HG02938 (cell line): ENCODE measurements at regions not wholly inside any gene's neighbourhood (a gene's known extent, or its start where the extent isn't known, plus 50 kb on each side); places are given as distances from the start of the nearest gene placed in this dataset.
"Not testable (repeated sequence)": the region's sequence is repeated elsewhere in the genome, so short reads cannot be mapped to it uniquely, and the experiment has no call there.

Source experiments
- ATAC-seq: cut with Tn5 transposase; IDR thresholded peaks from one replicate; pipeline ENCODE4 v1.9.1; 2021; ENCODE audit warnings: mild to moderate bottlenecking, moderate library complexity; ENCODE audit not compliant: unreplicated experiment

- not testable (repeated sequence) for ATAC-seq
Measured at GRCh38 chr1:146521804-146522203, 293.0 kb upstream of the NOTCH2NLA start.

DNA sequence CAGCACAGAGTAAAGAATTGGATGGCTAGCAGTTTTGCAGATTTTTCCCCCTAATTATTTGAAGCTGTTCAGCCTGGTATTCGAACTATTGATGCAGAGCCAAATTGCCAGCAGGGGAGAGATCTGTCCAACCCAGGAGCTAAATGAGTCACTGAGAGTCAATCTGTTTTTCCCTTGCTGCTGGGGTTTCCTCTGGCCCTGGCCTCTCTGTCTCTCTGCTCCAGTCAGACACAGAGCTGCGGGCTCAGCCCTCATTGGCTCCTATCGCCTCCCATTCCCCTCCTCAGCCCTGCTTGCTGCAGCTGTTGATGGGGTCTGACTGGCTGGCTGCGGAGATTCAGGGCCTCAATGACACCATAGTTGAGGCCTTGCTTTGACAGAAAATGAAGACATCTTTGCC lies 284.9 kb upstream of the NOTCH2NLA start:
- ATAC-seq, result not testable (repeated sequence)

- ATAC-seq, result not testable (repeated sequence)
Measured at GRCh38 chr1:146511047-146511777, 282.4 kb upstream of the NOTCH2NLA start.

DNA sequence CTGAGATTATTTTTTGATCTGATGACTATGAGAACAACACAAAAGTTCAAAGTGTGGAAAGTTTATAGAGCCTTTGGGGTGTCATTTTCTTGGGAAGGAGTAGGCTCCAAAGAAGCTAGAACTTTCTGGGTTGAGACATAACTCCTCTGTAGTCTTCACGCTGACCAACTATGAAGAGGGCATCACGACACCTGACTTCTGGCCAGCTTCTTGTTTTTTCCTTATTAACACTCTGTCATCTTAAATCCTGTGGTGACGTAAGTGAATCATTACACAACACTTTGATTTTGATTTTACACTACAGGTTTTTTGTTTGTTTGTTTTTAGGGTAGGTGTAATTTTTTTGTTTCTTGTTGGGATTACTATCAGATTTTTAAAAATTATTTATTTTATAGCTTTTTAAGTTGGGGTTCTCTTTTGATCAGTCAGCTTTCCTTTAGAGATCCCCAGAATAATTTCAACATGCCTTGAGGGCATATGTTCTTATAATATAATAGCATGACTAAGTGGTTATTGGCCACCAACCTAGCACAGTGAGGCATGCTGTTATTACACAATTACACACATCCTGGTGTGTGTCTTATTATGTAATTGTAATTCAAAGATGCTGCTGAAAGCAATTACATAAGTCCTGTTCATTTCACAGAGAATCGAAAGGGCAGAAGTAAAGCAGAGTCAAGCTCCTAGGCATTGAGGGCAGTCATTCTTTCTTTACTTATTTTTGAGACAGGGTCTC lies 281.6 kb upstream of the NOTCH2NLA start:
- not testable (repeated sequence) for ATAC-seq

DNA sequence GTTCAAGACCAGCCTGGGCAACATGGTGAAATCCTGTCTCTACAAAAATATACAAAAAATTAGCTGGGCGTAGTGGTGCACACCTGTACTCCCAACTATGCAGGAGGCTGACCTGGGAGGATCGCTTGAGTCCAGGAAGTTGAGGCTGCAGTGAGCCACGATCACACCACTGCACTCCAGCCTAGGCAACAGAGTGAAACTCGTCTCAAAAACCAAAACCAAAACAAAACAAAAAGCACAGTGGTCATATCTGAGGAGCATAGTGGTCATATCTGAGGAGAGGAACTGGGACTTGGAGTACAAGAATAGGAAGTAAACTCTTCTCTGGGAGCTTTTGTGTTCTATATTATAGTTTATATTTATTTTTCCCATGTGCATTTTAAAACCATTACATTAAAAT lies 275.3 kb upstream of the NOTCH2NLA start:
- not testable (repeated sequence) for ATAC-seq

DNA sequence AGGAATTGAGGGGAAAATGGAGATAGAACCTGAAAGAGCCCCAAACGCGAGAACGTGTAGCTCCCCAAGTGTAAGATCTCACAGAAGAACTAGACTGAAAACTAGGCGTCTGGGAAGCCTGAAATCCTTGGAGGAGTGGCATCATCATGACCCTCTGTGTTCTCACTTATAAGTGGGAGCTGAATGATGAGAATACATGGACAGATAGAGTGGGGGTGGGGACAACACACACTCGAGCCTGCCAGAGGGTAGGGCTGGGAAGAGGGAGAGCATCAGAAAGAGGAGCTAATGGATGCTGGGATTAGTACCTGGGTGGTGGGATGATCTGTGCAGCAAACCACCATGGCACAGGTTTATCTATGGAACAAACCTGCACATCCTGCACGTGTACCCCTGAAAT lies 258.7 kb upstream of the NOTCH2NLA start:
- not testable (repeated sequence) for ATAC-seq

GRCh38 chr1:146487155-146487554 lies 258.3 kb upstream of the NOTCH2NLA start:
- ATAC-seq, result not testable (repeated sequence)

GRCh38 chr1:146486300-146487014 lies 257.6 kb upstream of the NOTCH2NLA start:
- ATAC-seq, result not testable (repeated sequence)

DNA sequence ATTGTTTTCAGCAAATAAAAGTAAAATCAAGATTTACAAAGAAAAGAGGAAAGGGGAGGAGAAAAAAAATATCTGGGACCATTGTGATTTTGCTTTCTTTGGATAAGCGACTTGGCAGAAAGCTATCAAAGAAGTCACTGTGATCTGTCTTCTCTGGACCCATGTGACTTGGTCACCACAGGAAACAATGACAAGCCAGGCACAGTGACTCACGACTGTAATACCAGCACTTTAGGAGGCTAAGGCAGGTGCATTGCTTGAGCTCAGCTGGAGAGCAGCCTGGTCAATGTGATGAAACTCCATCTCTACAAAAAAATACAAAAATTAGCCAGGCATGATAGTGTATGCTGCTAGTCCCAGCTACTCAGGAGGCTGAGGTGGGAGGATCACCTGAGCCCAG lies 255.4 kb upstream of the NOTCH2NLA start:
- not testable (repeated sequence) for ATAC-seq

- ATAC-seq, result not testable (repeated sequence)
Measured at GRCh38 chr1:146479188-146479587, 250.4 kb upstream of the NOTCH2NLA start.

- ATAC-seq, result not testable (repeated sequence)
Measured at GRCh38 chr1:146478125-146478720, 249.4 kb upstream of the NOTCH2NLA start.

DNA sequence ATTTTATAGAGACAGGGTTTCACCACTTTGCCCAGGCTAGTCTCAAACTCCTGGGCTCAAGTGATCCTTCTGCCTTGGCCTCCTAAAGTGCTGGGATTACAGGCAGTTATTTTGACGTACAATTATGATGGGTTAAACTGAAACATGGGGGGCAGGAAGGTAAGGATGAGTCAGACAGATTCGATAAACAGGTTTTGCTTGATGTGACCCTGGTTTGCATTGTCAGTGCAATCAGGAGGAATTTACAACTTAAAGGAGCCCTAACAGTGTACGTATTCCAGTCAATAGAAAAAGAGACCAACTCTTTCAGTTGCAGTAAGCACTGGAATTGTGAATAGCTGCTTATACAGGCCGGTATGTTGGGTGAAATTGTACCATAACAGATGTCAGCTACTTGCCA lies 246.3 kb upstream of the NOTCH2NLA start:
- ATAC-seq, result not testable (repeated sequence)

- ATAC-seq, result not testable (repeated sequence)
Measured at GRCh38 chr1:146474216-146474615, 245.4 kb upstream of the NOTCH2NLA start.

DNA sequence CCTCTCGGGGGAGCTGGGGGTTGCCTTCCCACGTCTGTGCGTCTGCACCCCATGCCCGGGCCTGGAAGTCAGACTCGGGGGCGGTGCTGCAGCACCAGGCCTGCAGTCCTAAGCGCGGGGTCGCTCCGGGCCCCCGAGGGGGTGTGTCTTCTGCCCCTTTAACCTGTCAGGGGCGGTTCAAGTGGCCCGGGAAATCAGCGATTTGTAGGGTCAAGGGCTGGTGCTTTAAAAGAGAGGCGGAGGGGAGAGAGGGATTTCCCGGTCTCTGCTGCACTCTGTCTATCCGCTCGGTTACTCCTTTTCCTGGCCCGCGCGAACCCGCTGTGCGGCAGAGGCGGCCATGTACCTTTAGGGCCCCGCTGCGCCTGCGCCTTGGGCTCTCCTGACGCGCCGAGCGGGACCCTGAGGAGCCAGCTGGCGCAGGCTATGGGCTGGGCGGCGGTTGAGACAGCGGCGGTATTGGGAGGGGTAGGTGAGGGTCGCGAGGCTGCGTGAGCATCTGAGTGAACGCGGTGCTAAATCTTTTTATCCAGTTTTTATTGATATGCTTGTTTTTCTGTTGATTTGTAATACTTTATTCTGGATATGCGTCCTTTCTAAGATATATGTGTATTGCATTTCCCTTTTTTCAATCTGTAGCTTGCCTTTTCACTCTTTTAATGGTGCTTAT lies 243.5 kb upstream of the NOTCH2NLA start:
- peak; percentile 73 for ATAC-seq

GRCh38 chr1:146459939-146460338 lies 231.1 kb upstream of the NOTCH2NLA start:
- not testable (repeated sequence) for ATAC-seq

DNA sequence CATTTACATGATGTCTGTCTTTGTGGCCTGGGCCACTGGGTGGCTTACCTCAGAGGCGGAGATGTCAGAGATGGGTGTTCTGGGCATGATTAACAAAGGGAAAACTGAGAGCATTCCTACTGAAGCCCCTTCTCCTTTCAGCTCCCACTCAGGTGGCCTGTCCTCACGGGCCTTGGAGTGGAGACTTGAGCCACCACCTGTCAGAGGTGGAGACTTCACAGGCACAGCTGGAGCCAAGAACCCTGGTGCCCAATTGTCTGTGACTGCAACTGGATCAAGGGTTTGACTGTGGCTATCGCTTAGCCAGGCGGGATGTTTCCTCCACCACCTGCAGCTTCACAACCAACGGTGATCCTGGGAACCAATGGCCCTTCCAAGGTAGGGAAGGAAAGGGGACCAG lies 230.5 kb upstream of the NOTCH2NLA start:
- not testable (repeated sequence) for ATAC-seq

DNA sequence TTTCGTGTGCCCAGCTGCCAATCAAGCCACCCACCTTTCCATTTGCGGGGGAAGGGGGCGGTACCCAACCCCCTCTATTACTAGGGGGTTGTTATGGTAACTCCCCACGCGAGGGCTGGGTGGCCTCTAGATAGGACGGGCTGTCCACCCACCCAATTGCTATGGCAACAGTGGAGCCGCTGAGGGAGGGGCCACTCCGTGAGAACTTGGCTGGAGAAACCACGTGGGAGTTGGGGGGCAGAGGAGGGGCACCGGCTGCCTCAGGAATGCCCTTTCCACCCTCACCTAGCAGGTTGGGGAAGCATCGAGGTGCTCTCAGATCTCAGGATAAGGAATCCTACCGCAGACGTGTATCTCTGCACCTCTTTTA lies 220.0 kb upstream of the NOTCH2NLA start:
- not testable (repeated sequence) for ATAC-seq

GRCh38 chr1:146448212-146448876 lies 219.5 kb upstream of the NOTCH2NLA start:
- ATAC-seq, result not testable (repeated sequence)

DNA sequence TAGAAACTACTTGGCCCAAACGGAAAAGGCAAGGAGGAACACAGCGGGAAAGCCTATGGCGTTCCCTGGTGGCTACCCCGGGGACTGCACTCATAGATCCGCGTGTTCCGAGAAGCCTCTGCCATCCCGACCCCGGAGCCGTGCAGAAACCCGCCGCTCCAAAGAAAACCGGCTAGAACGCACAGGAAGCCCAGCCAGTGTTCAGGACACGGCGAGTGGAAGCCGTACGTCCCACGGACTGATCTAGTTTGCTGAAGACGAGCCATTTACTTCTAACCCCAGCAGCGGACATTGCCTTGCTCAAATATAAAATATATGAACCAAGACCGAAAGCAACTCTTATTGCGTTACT lies 215.0 kb upstream of the NOTCH2NLA start:
- not testable (repeated sequence) for ATAC-seq
